ENCODE measurements at regions not wholly inside any gene's neighbourhood (a gene's known extent, or its start where the extent isn't known, plus 50 kb on each side); places are given as distances from the start of the nearest gene placed in this dataset.

GRCh38 chr3:5813521-5813920 is 626.0 kb downstream of the EDEM1 start:
- DNase-seq: no peak
- no peak for ATAC-seq (replicated peaks)
- no peak overlapping the region for H3K4me3 Mint-ChIP-seq
- no peaks in the 10 kb centered on the region for H3K4me1 Mint-ChIP-seq
- H3K9me3 Mint-ChIP-seq: no peaks in the 10 kb centered on the region
- H3K27ac Mint-ChIP-seq: no peak overlapping the region
- H3K36me3 Mint-ChIP-seq: no peaks in the 10 kb centered on the region
- H3K27me3 Mint-ChIP-seq: no peaks in the 10 kb centered on the region

GRCh38 chr3:5822843-5823242 is 635.3 kb downstream of the EDEM1 start:
- DNase-seq: no peak

GRCh38 chr3:5826467-5826866 is 639.0 kb downstream of the EDEM1 start:
- Mint-ChIP-seq H3K4me3 (no peak overlapping the region), H3K4me1 (no peaks in the 10 kb centered on the region), H3K27me3 (no peaks in the 10 kb centered on the region), H3K27ac (no peak overlapping the region), H3K9me3 (peaks cover 8 to 13% of the 10 kb centered on the region in 2 donors), H3K36me3 (peaks cover 0 to 2% of the 10 kb centered on the region in 2 donors)
- ATAC-seq (replicated peaks) (no peak), DNase-seq (no peak)

More at GRCh38 chr3:5822843-5823242, 635.3 kb downstream of the EDEM1 start:
- no peak overlapping the region for H3K27ac Mint-ChIP-seq
- peaks cover under 1 to 2% of the 10 kb centered on the region in 2 donors for H3K9me3 Mint-ChIP-seq
- no peak for ATAC-seq (replicated peaks)
- no peak overlapping the region for H3K4me3 Mint-ChIP-seq
- H3K4me1 Mint-ChIP-seq: no peaks in the 10 kb centered on the region
- peaks cover 0 to under 1% of the 10 kb centered on the region in 2 donors for H3K36me3 Mint-ChIP-seq
- no peaks in the 10 kb centered on the region for H3K27me3 Mint-ChIP-seq

- no peak for ATAC-seq (replicated peaks)
- Mint-ChIP-seq H3K27ac (no peak overlapping the region), H3K9me3 (peaks cover 8 to 16% of the 10 kb centered on the region in 2 donors), H3K36me3 (peaks cover 0 to 2% of the 10 kb centered on the region in 2 donors), H3K4me1 (no peaks in the 10 kb centered on the region), H3K27me3 (no peaks in the 10 kb centered on the region), H3K4me3 (no peak overlapping the region)
- DNase-seq: no peak
These were observed 640.7 kb downstream of the EDEM1 start for GRCh38 chr3:5828251-5828650.

GRCh38 chr3:5840056-5840455 is 652.5 kb downstream of the EDEM1 start:
- no peak overlapping the region for H3K27ac Mint-ChIP-seq
- no peaks in the 10 kb centered on the region for H3K27me3 Mint-ChIP-seq
- ATAC-seq (replicated peaks) (no peak), DNase-seq (no peak)
- H3K4me3 Mint-ChIP-seq: no peak overlapping the region
- no peaks in the 10 kb centered on the region for H3K36me3 Mint-ChIP-seq
- H3K4me1 Mint-ChIP-seq: no peaks in the 10 kb centered on the region
- H3K9me3 Mint-ChIP-seq: peaks cover 0 to 2% of the 10 kb centered on the region in 2 donors

- no peak for DNase-seq
- H3K27ac Mint-ChIP-seq: no peak overlapping the region
- ATAC-seq (replicated peaks): no peak
- no peaks in the 10 kb centered on the region for H3K4me1 Mint-ChIP-seq
- no peak overlapping the region for H3K4me3 Mint-ChIP-seq
- H3K27me3 Mint-ChIP-seq: no peaks in the 10 kb centered on the region
- H3K36me3 Mint-ChIP-seq: no peaks in the 10 kb centered on the region
- H3K9me3 Mint-ChIP-seq: no peaks in the 10 kb centered on the region
These were observed 654.1 kb downstream of the EDEM1 start for GRCh38 chr3:5841599-5841998.

- H3K27ac Mint-ChIP-seq: no peak overlapping the region
- no peaks in the 10 kb centered on the region for H3K4me1 Mint-ChIP-seq
- no peak for ATAC-seq (replicated peaks)
These were observed 658.8 kb downstream of the EDEM1 start for GRCh38 chr3:5846261-5846660.

GRCh38 chr3:5861151-5861550 is 673.6 kb downstream of the EDEM1 start:
- Mint-ChIP-seq H3K27me3 (no peaks in the 10 kb centered on the region), H3K36me3 (no peaks in the 10 kb centered on the region), H3K27ac (no peak overlapping the region), H3K9me3 (no peaks in the 10 kb centered on the region), H3K4me3 (no peak overlapping the region), H3K4me1 (no peaks in the 10 kb centered on the region)
- DNase-seq: no peak
- no peak for ATAC-seq (replicated peaks)

More at GRCh38 chr3:5846261-5846660, 658.8 kb downstream of the EDEM1 start:
- Mint-ChIP-seq H3K27me3 (no peaks in the 10 kb centered on the region), H3K4me3 (no peak overlapping the region), H3K36me3 (no peaks in the 10 kb centered on the region), H3K9me3 (peaks cover 0 to 1% of the 10 kb centered on the region in 2 donors)
- no peak for DNase-seq

- H3K4me3 Mint-ChIP-seq: no peak overlapping the region
- peaks cover 6 to 10% of the 10 kb centered on the region in 2 donors for H3K9me3 Mint-ChIP-seq
- H3K27ac Mint-ChIP-seq: no peak overlapping the region
These were observed 687.4 kb downstream of the EDEM1 start for GRCh38 chr3:5874931-5875341.

GRCh38 chr3:5888851-5889250 is 701.3 kb downstream of the EDEM1 start:
- peaks cover 0 to 2% of the 10 kb centered on the region in 2 donors for H3K9me3 Mint-ChIP-seq
- no peaks in the 10 kb centered on the region for H3K4me1 Mint-ChIP-seq
- no peaks in the 10 kb centered on the region for H3K27me3 Mint-ChIP-seq
- DNase-seq (no peak), ATAC-seq (replicated peaks) (no peak)
- H3K27ac Mint-ChIP-seq: no peak overlapping the region
- no peaks in the 10 kb centered on the region for H3K36me3 Mint-ChIP-seq
- H3K4me3 Mint-ChIP-seq: no peak overlapping the region

More at GRCh38 chr3:5874931-5875341, 687.4 kb downstream of the EDEM1 start:
- ATAC-seq (replicated peaks) (no peak), DNase-seq (no peak)
- H3K27me3 Mint-ChIP-seq: no peaks in the 10 kb centered on the region
- H3K36me3 Mint-ChIP-seq: no peaks in the 10 kb centered on the region
- H3K4me1 Mint-ChIP-seq: no peaks in the 10 kb centered on the region

- ATAC-seq (replicated peaks): no peak
- Mint-ChIP-seq H3K27me3 (no peaks in the 10 kb centered on the region), H3K36me3 (no peaks in the 10 kb centered on the region), H3K4me3 (no peak overlapping the region), H3K27ac (no peak overlapping the region), H3K4me1 (no peaks in the 10 kb centered on the region), H3K9me3 (peaks cover 0 to 2% of the 10 kb centered on the region in 2 donors)
- DNase-seq: no peak
These were observed 701.9 kb downstream of the EDEM1 start for GRCh38 chr3:5889374-5889773.

GRCh38 chr3:5891711-5892110 is 704.2 kb downstream of the EDEM1 start:
- ATAC-seq (replicated peaks) (no peak), DNase-seq (no peak)
- H3K4me3 Mint-ChIP-seq: no peak overlapping the region
- H3K9me3 Mint-ChIP-seq: peaks cover 0 to 2% of the 10 kb centered on the region in 2 donors
- H3K27me3 Mint-ChIP-seq: no peaks in the 10 kb centered on the region
- no peaks in the 10 kb centered on the region for H3K36me3 Mint-ChIP-seq
- H3K27ac Mint-ChIP-seq: no peak overlapping the region
- H3K4me1 Mint-ChIP-seq: no peaks in the 10 kb centered on the region

- no peak overlapping the region for H3K4me3 Mint-ChIP-seq
- no peaks in the 10 kb centered on the region for H3K27me3 Mint-ChIP-seq
- no peaks in the 10 kb centered on the region for H3K36me3 Mint-ChIP-seq
- no peaks in the 10 kb centered on the region for H3K9me3 Mint-ChIP-seq
- H3K27ac Mint-ChIP-seq: no peak overlapping the region
- ATAC-seq (replicated peaks) (no peak), DNase-seq (no peak)
- H3K4me1 Mint-ChIP-seq: no peaks in the 10 kb centered on the region
These were observed 710.6 kb downstream of the EDEM1 start for GRCh38 chr3:5898106-5898505.

- H3K4me3 Mint-ChIP-seq: no peak overlapping the region
- ATAC-seq (replicated peaks) (no peak), DNase-seq (no peak)
- H3K36me3 Mint-ChIP-seq: no peaks in the 10 kb centered on the region
- H3K4me1 Mint-ChIP-seq: no peaks in the 10 kb centered on the region
- H3K27ac Mint-ChIP-seq: no peak overlapping the region
- peaks cover 2 to 4% of the 10 kb centered on the region in 2 donors for H3K9me3 Mint-ChIP-seq
- no peaks in the 10 kb centered on the region for H3K27me3 Mint-ChIP-seq
These were observed 711.7 kb downstream of the EDEM1 start for GRCh38 chr3:5899014-5899761.

- ATAC-seq (replicated peaks) (no peak), DNase-seq (no peak)
- H3K27me3 Mint-ChIP-seq: no peaks in the 10 kb centered on the region
- H3K36me3 Mint-ChIP-seq: no peaks in the 10 kb centered on the region
- no peaks in the 10 kb centered on the region for H3K4me1 Mint-ChIP-seq
- H3K9me3 Mint-ChIP-seq: peaks cover 0 to 5% of the 10 kb centered on the region in 2 donors
- no peak overlapping the region for H3K4me3 Mint-ChIP-seq
- H3K27ac Mint-ChIP-seq: no peak overlapping the region
These were observed 730.4 kb downstream of the EDEM1 start for GRCh38 chr3:5917932-5918331.

Data from stimulated activated naive B cell treated with anti-CD40 and anti-IgM and Interleukin-4, amounts not matched to agents 10 μg/mL and 1 μg/mL and 100 μg/mL, for 72 hours (primary cell).